ENCODE measurements at regions not wholly inside any gene's neighbourhood (a gene's known extent, or its start where the extent isn't known, plus 50 kb on each side); places are given as distances from the start of the nearest gene placed in this dataset.
A peak's percentile ranks its signal among the peaks of the same experiment; 100 is the strongest.

DNA sequence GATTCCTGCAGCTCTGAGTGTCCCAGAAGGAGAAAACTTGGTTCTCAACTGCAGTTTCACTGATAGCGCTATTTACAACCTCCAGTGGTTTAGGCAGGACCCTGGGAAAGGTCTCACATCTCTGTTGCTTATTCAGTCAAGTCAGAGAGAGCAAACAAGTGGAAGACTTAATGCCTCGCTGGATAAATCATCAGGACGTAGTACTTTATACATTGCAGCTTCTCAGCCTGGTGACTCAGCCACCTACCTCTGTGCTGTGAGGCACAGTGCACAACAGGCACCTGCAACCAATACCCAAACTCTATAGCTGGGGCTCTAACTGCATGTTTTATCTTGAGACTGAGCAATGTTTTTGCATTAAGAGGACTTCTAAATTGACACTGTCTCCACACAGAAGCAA is 379.2 kb upstream of the OR4E1 start:
- no peak overlapping the region for H3K27ac ChIP-seq
- ATAC-seq (replicated peaks in 6 of 8), result peak in 2 of 8 experiments; percentile 27 to 59
- H3K4me1 ChIP-seq (replicated peaks in 1 of 2), result no peaks in the 10 kb centered on the region
- WGBS, 10 experiments, result 26 to 100% (median 80%) methylated on average over 1 to 3 of the region's 3 CpGs; no CpG with 5 or more reads in 5 of the 10 experiments
- in situ Hi-C loops (cut with MboI; ENCODE audit: low pct_unique_long_range_greater_than_20kb in 2 of 9, low sequenced_read_pairs in 9 of 9, unreplicated experiment in 9 of 9), result no loop called here
- H3K4me3 ChIP-seq, result no peak overlapping the region

DNA sequence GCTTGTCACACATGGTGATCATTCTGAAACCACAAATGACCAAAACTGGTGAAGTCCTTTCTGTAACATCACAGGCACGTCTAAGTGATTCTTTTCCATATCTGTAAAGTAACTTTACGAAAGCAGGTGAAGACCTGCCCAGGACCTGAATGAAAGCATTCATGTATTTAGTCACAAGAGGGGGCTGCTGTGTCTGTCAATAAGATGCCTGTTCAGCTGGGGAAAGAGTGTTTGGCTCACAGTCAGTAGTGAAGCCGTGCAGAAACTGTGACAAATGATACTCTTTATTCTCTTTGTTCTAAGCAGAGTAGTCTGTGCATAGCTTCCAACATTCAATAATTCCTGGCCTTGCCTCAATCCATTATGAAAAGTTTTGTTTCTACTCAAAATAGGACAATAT is 373.5 kb upstream of the OR4E1 start:
- Histone ChIP-seq H3K27ac (no peak overlapping the region), H3K4me3 (no peak overlapping the region), H3K4me1 (replicated peaks in 1 of 2) (no peaks in the 10 kb centered on the region)
- in situ Hi-C loops (cut with MboI; ENCODE audit: low pct_unique_long_range_greater_than_20kb in 2 of 9, low sequenced_read_pairs in 9 of 9, unreplicated experiment in 9 of 9), result no loop called here
- peak in 5 of 8 experiments; percentile 25 to 91 (median 83) for ATAC-seq (replicated peaks in 6 of 8)
- 0 to 50% (median 17%) methylated on average over 1 to 3 of the region's 3 CpGs; no CpG with 5 or more reads in 2 of the 10 experiments for WGBS, 10 experiments

DNA sequence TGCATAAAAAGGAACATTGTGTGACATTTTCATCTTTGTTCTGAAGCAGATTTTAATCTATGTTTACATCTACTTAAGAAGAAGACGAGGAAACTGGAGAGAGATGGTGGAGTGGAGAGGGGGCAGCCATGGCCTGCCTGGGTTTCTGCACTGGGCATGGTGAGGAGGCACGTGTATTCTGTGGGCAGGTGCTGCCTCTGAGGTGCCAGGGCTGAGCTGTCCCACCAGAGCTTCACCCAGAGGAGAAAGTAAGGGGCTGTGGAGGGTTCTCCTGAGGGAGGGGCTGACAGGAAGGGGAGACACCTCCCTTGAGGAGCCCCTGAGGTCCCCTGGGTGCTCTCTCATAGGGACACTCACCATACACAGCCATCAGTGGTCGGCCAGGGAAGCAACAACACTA is 372.4 kb upstream of the OR4E1 start:
- in situ Hi-C loops (cut with MboI; ENCODE audit: low pct_unique_long_range_greater_than_20kb in 2 of 9, low sequenced_read_pairs in 9 of 9, unreplicated experiment in 9 of 9), result no loop called here
- no peaks in the 10 kb centered on the region for H3K4me1 ChIP-seq (replicated peaks in 1 of 2)

DNA sequence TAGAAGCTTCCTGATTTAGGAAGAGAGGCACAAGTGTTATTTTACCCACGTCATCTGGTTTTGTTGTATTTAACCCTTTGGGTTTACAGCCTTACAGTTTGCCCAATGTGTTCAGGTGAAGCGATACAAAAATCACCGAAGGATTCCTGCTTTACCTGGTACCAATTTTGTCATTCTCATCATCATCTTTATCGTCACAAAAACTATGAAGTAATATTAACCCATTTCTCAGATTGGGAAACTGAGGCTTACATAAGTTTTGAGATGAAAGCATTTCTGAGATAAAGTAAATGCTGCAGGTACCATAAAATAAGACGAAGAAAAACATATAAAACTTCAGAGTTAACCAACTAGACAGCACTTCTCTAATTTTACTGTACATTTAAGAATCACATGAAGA is 370.6 kb upstream of the OR4E1 start:
- no peak overlapping the region for H3K4me3 ChIP-seq
- in situ Hi-C loops (cut with MboI; ENCODE audit: low pct_unique_long_range_greater_than_20kb in 2 of 9, low sequenced_read_pairs in 9 of 9, unreplicated experiment in 9 of 9), result no loop called here
- H3K4me1 ChIP-seq (replicated peaks in 1 of 2), result no peaks in the 10 kb centered on the region
- 12 to 91% (median 74%) methylated on average over 1 to 5 of the region's 5 CpGs for WGBS, 10 experiments
- no peak overlapping the region for H3K27ac ChIP-seq
- ATAC-seq (replicated peaks in 6 of 8), result no peak

More for the DNA sequence above, 372.4 kb upstream of the OR4E1 start:
- WGBS, 10 experiments, result 57 to 100% (median 84%) methylated on average over 1 of the region's 3 CpGs; no CpG with 5 or more reads in 6 of the 10 experiments
- Histone ChIP-seq H3K27ac (no peak overlapping the region), H3K4me3 (no peak overlapping the region)
- no peak for ATAC-seq (replicated peaks in 6 of 8)

DNA sequence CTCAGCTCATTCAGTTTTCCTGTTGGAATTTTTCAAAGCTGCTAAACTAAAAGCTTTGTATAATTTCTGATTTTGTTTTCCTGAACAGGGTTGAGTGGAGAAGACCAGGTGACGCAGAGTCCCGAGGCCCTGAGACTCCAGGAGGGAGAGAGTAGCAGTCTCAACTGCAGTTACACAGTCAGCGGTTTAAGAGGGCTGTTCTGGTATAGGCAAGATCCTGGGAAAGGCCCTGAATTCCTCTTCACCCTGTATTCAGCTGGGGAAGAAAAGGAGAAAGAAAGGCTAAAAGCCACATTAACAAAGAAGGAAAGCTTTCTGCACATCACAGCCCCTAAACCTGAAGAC is 367.1 kb upstream of the OR4E1 start:
- ATAC-seq (replicated peaks in 6 of 8), result peak in 1 of 8 experiments; percentile 42
- H3K4me3 ChIP-seq, result no peak overlapping the region
- no peaks in the 10 kb centered on the region for H3K4me1 ChIP-seq (replicated peaks in 1 of 2)
- in situ Hi-C loops (cut with MboI; ENCODE audit: low pct_unique_long_range_greater_than_20kb in 2 of 9, low sequenced_read_pairs in 9 of 9, unreplicated experiment in 9 of 9), result no loop called here
- 5 to 100% (median 84%) methylated on average over 2 to 3 of the region's 3 CpGs; no CpG with 5 or more reads in 3 of the 10 experiments for WGBS, 10 experiments
- H3K27ac ChIP-seq, result no peak overlapping the region

DNA sequence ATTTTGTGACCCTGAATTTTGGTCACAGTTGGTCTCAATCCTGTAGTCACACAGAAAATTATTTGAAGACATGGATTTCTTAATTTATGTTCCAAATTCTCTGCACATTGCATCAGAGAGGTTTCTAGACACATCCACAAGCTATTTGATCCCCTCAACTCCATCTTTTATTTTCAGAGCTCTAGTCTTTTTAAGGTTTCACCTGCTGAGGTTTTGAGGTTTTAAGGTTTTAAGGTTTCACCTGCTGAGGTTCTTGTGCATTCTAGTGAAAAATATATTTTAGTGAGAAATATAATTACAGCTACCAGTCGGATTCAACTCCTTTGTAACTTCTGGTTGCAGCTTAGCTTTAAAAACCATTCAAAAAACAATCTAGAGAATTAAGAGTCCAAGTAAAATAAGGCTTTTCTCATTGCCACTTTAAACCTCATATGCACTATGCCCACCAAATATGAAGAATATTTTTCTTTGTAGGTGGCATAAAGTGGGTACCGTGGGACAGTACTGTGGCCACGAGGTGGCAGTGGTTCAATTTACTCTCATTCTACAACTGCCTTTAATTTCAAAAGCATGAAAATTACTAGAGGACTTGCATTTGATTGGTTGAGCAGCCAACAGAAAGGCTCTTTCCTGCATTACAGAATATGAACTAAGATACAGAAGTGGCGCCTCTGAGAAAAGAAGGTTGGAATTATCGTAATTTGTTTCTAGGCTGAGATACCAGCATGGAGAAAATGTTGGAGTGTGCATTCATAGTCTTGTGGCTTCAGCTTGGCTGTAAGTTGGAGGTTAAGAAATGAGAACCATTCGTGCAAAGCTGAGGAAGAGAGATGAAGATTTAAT is 366.5 kb upstream of the OR4E1 start:
- no peak overlapping the region for H3K27ac ChIP-seq
- no peak overlapping the region for H3K4me3 ChIP-seq
- H3K4me1 ChIP-seq (replicated peaks in 1 of 2), result no peaks in the 10 kb centered on the region
- in situ Hi-C loops (cut with MboI; ENCODE audit: low pct_unique_long_range_greater_than_20kb in 2 of 9, low sequenced_read_pairs in 9 of 9, unreplicated experiment in 9 of 9), result no loop called here
- WGBS, 10 experiments, result 7 to 86% (median 50%) methylated on average over 2 to 6 of the region's 6 CpGs; no CpG with 5 or more reads in 1 of the 10 experiments
- peak in 3 of 8 experiments; percentile 79 to 95 (median 87) for ATAC-seq (replicated peaks in 6 of 8)

DNA sequence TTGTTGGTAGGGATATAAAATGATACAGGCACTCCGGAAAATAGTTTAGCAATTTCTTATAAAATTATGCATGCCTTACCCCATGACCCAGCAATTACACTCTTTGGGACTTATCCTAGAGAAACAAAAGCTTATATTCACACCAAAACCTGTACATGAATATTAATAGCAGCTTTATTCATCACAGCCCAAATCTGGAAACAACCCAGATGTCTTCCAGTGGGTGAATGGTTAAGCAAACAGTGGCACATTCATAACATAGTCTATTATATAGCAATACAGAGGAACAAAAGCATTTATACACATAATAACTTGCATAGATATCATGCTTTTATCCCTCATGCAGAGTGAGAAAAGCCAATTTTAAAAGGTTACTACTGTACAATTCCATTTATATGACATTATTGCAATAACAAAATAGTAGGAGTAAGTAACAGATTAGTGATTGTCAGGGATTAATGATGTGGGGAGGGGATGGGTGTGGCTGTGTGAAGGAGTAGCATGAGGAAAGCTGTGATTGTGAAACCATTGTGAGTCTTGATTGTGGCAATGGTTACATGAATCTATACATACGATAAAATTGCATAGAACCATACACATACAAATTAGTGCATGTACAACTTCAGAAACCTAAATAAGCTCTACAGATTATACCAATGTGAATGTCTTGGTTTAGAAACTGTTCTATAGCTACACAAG is 363.1 kb upstream of the OR4E1 start:
- in situ Hi-C loops (cut with MboI; ENCODE audit: low pct_unique_long_range_greater_than_20kb in 2 of 9, low sequenced_read_pairs in 9 of 9, unreplicated experiment in 9 of 9), result no loop called here
- Histone ChIP-seq H3K4me1 (replicated peaks in 1 of 2) (no peaks in the 10 kb centered on the region), H3K27ac (no peak overlapping the region), H3K4me3 (no peak overlapping the region)
- 8 to 96% (median 73%) methylated on average over 1 to 2 of the region's 2 CpGs; no CpG with 5 or more reads in 1 of the 10 experiments for WGBS, 10 experiments
- ATAC-seq (replicated peaks in 6 of 8), result peak in 2 of 8 experiments; percentile 31 to 83

DNA sequence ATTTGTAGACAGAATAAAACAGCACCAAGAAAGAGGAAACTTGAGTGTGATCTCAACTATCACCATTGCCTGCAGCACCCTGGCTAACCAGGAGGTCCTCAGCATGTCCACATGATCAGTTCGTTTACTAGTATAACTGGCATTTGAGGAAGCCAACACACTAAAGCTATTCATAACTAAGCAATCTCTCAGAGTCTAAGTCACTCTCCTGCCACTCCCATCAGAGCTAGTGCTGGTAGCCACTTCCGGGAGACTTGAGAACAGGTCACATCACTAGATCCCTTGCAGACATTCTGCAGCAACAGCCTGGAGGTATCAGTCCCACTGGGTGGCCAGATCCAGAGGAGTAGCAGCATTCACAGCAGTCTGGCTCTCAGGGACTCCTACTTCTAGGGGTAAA is 352.9 kb upstream of the OR4E1 start:
- no peak overlapping the region for H3K27ac ChIP-seq
- in situ Hi-C loops (cut with MboI; ENCODE audit: low pct_unique_long_range_greater_than_20kb in 2 of 9, low sequenced_read_pairs in 9 of 9, unreplicated experiment in 9 of 9), result no loop called here
- no peaks in the 10 kb centered on the region for H3K4me1 ChIP-seq (replicated peaks in 1 of 2)
- WGBS, 10 experiments, result 0 to 100% (median 81%) methylated on average over 1 to 2 of the region's 2 CpGs; no CpG with 5 or more reads in 5 of the 10 experiments
- no peak overlapping the region for H3K4me3 ChIP-seq
- ATAC-seq (replicated peaks in 6 of 8), result peak in 2 of 8 experiments; percentile 36 to 51

DNA sequence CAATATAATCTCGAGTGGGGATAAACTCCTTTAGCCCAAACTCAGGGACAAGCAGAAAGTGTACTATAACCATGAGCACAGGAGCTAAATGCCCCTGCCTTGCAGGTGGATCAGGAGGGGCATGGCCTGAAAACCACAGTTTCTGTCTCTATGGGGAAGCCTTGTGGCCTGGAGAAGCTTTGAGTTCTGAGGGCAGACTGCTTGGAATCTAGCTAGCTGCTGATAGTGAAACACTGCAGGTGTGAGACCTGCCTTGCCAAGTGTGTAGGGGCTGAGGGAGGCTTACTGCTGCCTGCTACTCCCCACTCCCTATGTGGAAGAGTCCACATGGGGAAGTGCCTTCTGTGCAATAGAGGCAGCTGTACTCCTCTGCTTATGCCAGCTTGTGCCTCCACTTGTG is 352.3 kb upstream of the OR4E1 start:
- no peak for ATAC-seq (replicated peaks in 6 of 8)
- Histone ChIP-seq H3K4me3 (no peak overlapping the region), H3K27ac (no peak overlapping the region), H3K4me1 (replicated peaks in 1 of 2) (no peaks in the 10 kb centered on the region)
- in situ Hi-C loops (cut with MboI; ENCODE audit: low pct_unique_long_range_greater_than_20kb in 2 of 9, low sequenced_read_pairs in 9 of 9, unreplicated experiment in 9 of 9), result no loop called here
- 0 to 80% (median 50%) methylated on average over 1 of the region's 1 CpG; no CpG with 5 or more reads in 5 of the 10 experiments for WGBS, 10 experiments

DNA sequence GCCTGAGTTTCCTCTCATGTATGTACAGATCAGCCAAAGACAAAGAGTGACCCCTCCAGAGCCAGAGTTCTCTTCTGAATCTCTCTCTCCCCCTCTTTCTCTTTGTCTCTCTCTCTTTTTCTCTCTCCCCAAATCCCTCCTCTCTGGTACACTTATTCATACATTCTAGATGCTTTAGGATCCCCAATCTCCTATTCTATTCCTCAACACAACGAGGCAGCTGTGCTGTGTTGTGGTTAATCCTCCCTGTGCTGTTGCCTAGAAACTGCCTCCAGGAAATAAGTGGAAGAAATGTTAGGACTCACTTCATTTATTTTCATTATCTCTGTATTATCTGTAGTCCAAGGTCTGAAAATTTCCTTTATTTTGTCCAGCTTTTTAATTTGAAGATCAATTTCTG is 350.5 kb upstream of the OR4E1 start:
- Histone ChIP-seq H3K4me3 (no peak overlapping the region), H3K27ac (no peak overlapping the region), H3K4me1 (replicated peaks in 1 of 2) (no peaks in the 10 kb centered on the region)
- 0 to 25% (median 11%) methylated on average over 1 of the region's 1 CpG; no CpG with 5 or more reads in 4 of the 10 experiments for WGBS, 10 experiments
- in situ Hi-C loops (cut with MboI; ENCODE audit: low pct_unique_long_range_greater_than_20kb in 2 of 9, low sequenced_read_pairs in 9 of 9, unreplicated experiment in 9 of 9), result no loop called here
- ATAC-seq (replicated peaks in 6 of 8), result peak in 2 of 8 experiments; percentile 24 to 82

DNA sequence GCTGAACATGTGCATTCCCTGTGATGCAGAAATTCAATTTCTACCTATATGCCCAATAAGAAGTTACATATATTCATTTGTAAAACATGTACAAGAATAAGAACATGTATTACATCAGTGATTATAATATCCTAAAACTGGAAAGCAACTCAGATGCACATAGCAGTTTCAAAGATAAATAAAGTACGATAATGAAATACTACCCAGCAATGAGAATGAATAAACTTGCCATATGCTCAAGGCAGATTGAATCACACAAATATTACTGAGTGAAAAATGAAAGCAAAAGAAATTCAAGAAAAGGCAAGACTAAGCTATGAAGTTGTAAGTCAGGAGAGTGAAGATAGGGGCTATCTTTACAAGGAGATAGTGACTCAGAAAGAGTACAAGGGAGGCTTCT is 345.3 kb upstream of the OR4E1 start:
- in situ Hi-C loops (cut with MboI; ENCODE audit: low pct_unique_long_range_greater_than_20kb in 2 of 9, low sequenced_read_pairs in 9 of 9, unreplicated experiment in 9 of 9), result no loop called here
- Histone ChIP-seq H3K4me1 (replicated peaks in 1 of 2) (no peaks in the 10 kb centered on the region), H3K4me3 (no peak overlapping the region), H3K27ac (no peak overlapping the region)
- ATAC-seq (replicated peaks in 6 of 8), result peak in 1 of 8 experiments; percentile 71
- WGBS, 10 experiments, result 0 to 100% (median 80%) methylated on average over 1 of the region's 1 CpG; no CpG with 5 or more reads in 1 of the 10 experiments

DNA sequence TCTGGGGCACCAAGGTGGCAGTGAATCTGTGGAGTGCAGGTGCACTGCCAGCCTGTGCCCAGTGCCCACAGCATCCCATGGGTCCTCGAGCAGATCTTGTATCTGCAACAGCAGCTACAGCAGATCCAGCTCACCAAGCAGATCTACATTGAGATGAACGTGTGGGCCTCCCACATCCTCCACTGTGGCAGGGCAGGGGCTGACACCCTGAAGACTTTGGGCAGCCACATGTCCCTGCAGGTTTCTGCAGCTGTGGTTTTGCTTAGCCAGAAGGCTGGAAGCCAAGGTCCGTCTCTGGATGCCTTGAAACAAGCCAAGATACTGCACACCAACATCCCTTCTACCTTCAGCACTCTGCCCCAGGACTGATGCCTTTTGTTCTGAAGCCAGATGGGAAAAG is 338.8 kb upstream of the OR4E1 start:
- Histone ChIP-seq H3K4me3 (no peak overlapping the region), H3K4me1 (replicated peaks in 1 of 2) (no peaks in the 10 kb centered on the region), H3K27ac (no peak overlapping the region)
- WGBS, 10 experiments, result 0 to 100% (median 80%) methylated on average over 1 to 3 of the region's 3 CpGs; no CpG with 5 or more reads in 4 of the 10 experiments
- no peak for ATAC-seq (replicated peaks in 6 of 8)
- in situ Hi-C loops (cut with MboI; ENCODE audit: low pct_unique_long_range_greater_than_20kb in 2 of 9, low sequenced_read_pairs in 9 of 9, unreplicated experiment in 9 of 9), result no loop called here

DNA sequence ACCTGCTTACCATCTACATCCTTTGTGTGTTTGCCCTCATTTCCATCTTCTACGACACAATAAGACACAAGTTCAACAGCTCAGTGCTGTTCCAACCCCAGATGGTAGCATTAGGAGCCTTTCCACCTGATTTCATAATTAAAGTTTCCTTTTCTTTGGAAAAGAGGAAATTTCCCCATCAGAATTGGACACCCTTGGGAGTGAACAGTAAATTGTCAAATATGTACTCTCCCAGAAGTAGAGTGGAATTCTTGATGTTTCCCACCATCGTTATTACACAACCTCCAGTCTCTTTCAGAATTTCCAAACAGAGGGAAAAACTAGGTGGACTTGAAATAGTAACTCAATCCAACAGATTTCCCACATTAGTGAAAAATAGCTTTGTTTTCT is 337.6 kb upstream of the OR4E1 start:
- Histone ChIP-seq H3K4me3 (no peak overlapping the region), H3K4me1 (replicated peaks in 1 of 2) (no peaks in the 10 kb centered on the region), H3K27ac (no peak overlapping the region)
- ATAC-seq (replicated peaks in 6 of 8), result no peak
- 0 to 100% (median 46%) methylated on average over 1 to 2 of the region's 2 CpGs; no CpG with 5 or more reads in 2 of the 10 experiments for WGBS, 10 experiments
- in situ Hi-C loops (cut with MboI; ENCODE audit: low pct_unique_long_range_greater_than_20kb in 2 of 9, low sequenced_read_pairs in 9 of 9, unreplicated experiment in 9 of 9), result no loop called here
